AG04450 (cell line): ENCODE measurements at regions not wholly inside any gene's neighbourhood (a gene's known extent, or its start where the extent isn't known, plus 50 kb on each side); places are given as distances from the start of the nearest gene placed in this dataset.

Source experiments
- CTCF ChIA-PET: fragments of 300-600, 350-600 bp; formaldehyde crosslinking; extraction: SDS; loops from one replicate; lab custom pipeline; 2022; ENCODE audit warnings: antibody characterized with exemption, inconsistent platforms; lab: Charles Lee
- POLR2A ChIA-PET: fragments of 350-600 bp; formaldehyde crosslinking; extraction: SDS; loops from one replicate; lab custom pipeline; 2021; ENCODE audit warnings: antibody characterized with exemption, inconsistent platforms; lab: Yijun Ruan, JAX
- DNase-seq: peaks from one replicate; pipeline ENCODE4 v3.0.0-alpha.2; 2011; ENCODE audit warnings: low read depth, low spot score
- H3K27ac ChIP-seq: one replicate; pipeline ENCODE4 v1.5.1; 2012; ENCODE audit warnings: low read depth, low read length, control low read depth
- H3K27me3 ChIP-seq: one replicate; pipeline ENCODE4 v1.6.0; 2012; ENCODE audit warnings: low read length; ENCODE audit not compliant: control insufficient read depth, insufficient read depth
- H3K4me3 ChIP-seq: 2 replicates; pipeline ENCODE4 v1.5.1; 2011; ENCODE audit warnings: mild to moderate bottlenecking, low read depth, low read length, control low read depth
- H3K9me3 ChIP-seq: 2 replicates; pipeline ENCODE4 v1.5.1; 2012; ENCODE audit warnings: low read length; ENCODE audit not compliant: control insufficient read depth, insufficient read depth
- CTCF ChIP-seq: IDR thresholded peaks from 2 replicates; pipeline ENCODE4 v1.5.1; 2011; ENCODE audit warnings: low read depth, low read length, control low read depth, inconsistent platforms

- POLR2A ChIA-PET = no interaction called here
- no peak overlapping the region for H3K4me3 ChIP-seq
- no peak for DNase-seq
- H3K9me3 ChIP-seq = peaks cover 4% of the 10 kb centered on the region; the same call in 1 of the 2 replicates
- TF ChIP-seq CTCF = no peak
- CTCF ChIA-PET = no interaction called here
- no peak overlapping the region for H3K27ac ChIP-seq
- H3K27me3 ChIP-seq = no peaks in the 10 kb centered on the region
These were observed 1338.9 kb downstream of the MAT2B start for GRCh38 chr5:164844348-164844747.

GRCh38 chr5:164860896-164861295, 1355.5 kb downstream of the MAT2B start:
- CTCF ChIA-PET = no interaction called here

GRCh38 chr5:164861610-164862009, 1356.2 kb downstream of the MAT2B start:
- H3K9me3 ChIP-seq = peaks cover 6% of the 10 kb centered on the region; the same call in 1 of the 2 replicates
- ChIA-PET CTCF (no interaction called here), POLR2A (no interaction called here)
- H3K4me3 ChIP-seq = no peak overlapping the region
- no peak overlapping the region for H3K27ac ChIP-seq
- no peak for DNase-seq
- no peak for TF ChIP-seq CTCF
- no peaks in the 10 kb centered on the region for H3K27me3 ChIP-seq

More at GRCh38 chr5:164860896-164861295, 1355.5 kb downstream of the MAT2B start:
- TF ChIP-seq CTCF = no peak
- H3K27ac ChIP-seq = no peak overlapping the region
- H3K27me3 ChIP-seq = no peaks in the 10 kb centered on the region
- no peak for DNase-seq
- peaks cover 10% of the 10 kb centered on the region for H3K9me3 ChIP-seq
- POLR2A ChIA-PET = no interaction called here
- no peak overlapping the region for H3K4me3 ChIP-seq

- no peaks in the 10 kb centered on the region for H3K27me3 ChIP-seq
- no peak for DNase-seq
- 0 out of 2 replicates have a peak, but pooled peaks cover 2% of the 10 kb centered on the region for H3K9me3 ChIP-seq
- no peak for TF ChIP-seq CTCF
- ChIA-PET CTCF (no interaction called here), POLR2A (no interaction called here)
- H3K4me3 ChIP-seq = no peak overlapping the region
- no peak overlapping the region for H3K27ac ChIP-seq
These were observed 1363.3 kb downstream of the MAT2B start for GRCh38 chr5:164868761-164869160.

GRCh38 chr5:164869325-164869724, 1363.9 kb downstream of the MAT2B start:
- ChIA-PET POLR2A (no interaction called here), CTCF (no interaction called here)
- no peaks in the 10 kb centered on the region for H3K27me3 ChIP-seq
- H3K4me3 ChIP-seq = no peak overlapping the region
- 0 out of 2 replicates have a peak, but pooled peaks cover 3% of the 10 kb centered on the region for H3K9me3 ChIP-seq
- DNase-seq = no peak
- no peak for TF ChIP-seq CTCF
- H3K27ac ChIP-seq = no peak overlapping the region
